Skin epidermis (tissue), 12 donors: ENCODE measurements at regions not wholly inside any gene's neighbourhood (a gene's known extent, or its start where the extent isn't known, plus 50 kb on each side); places are given as distances from the start of the nearest gene placed in this dataset.
"Not testable (repeated sequence)": the region's sequence is repeated elsewhere in the genome, so short reads cannot be mapped to it uniquely, and the experiment has no call there.

Experiments
- H3K27ac ChIP-seq, 21 experiments: fragments of 200-600 bp; sonication (generic) in 11 of 21; one replicate each; pipeline ENCODE4 v1.5.0; 2020; ENCODE audit warnings: mild to moderate bottlenecking in 3 of 21, inconsistent platforms in 2 of 21, moderate library complexity in 2 of 21
- H3K4me3 ChIP-seq, 7 experiments: fragments of 200-600 bp; sonication (generic) in 2 of 7; one replicate each; pipeline ENCODE4 v1.5.0; 2020; ENCODE audit warnings: inconsistent platforms in 2 of 7, mild to moderate bottlenecking in 2 of 7, moderate library complexity in 1 of 7

GRCh38 chr17:71527311-71527710 lies 593.5 kb upstream of the SOX9 start:
- no peak overlapping the region for H3K27ac ChIP-seq
- H3K4me3 ChIP-seq, result no peak overlapping the region

GRCh38 chr17:71528210-71528609 lies 592.6 kb upstream of the SOX9 start:
- H3K4me3 ChIP-seq, result no peak overlapping the region
- no peak overlapping the region for H3K27ac ChIP-seq

DNA sequence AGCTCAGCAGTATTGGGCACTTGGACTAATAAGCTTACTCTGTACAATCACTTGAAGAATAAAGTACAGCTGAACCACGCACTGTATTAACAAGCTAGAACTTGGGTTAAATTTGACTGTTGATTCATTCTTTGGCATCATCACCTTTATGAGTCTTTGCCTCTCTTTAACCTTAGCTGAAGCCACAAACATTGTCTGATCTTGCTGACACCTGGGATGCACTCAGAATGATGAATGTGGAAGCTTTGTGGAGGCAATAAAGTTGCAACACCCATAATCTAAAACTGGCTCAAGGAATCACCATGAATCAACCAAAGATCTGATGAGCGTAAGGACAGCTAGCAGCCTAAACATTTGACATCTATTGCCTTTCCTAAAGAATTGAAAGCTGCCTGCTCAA lies 590.6 kb upstream of the SOX9 start:
- Histone ChIP-seq H3K4me3 (no peak overlapping the region), H3K27ac (no peak overlapping the region)

DNA sequence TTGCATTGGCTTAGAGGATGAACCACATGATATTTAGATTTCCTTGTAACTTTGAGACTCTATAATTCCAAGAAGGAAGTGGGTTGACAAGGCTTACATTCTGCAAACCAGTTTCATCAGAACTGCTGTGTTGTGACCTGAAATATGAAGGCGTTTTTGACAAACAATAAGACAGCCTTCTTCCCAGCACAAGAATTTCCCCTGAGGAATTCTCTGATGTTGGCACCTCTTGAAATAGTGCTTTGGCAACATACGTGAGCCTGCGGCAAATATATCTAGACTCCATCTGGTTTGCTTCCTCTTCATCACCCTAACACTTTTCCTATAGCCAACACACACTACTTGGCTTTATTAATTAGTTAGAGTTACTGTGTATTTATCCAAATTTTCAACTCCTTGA lies 585.5 kb upstream of the SOX9 start:
- Histone ChIP-seq H3K4me3 (no peak overlapping the region), H3K27ac (no peak overlapping the region)

- no peak overlapping the region for H3K27ac ChIP-seq
- no peak overlapping the region for H3K4me3 ChIP-seq
Measured at GRCh38 chr17:71546419-71546818, 574.4 kb upstream of the SOX9 start.

GRCh38 chr17:71547904-71548303 lies 572.9 kb upstream of the SOX9 start:
- Histone ChIP-seq H3K4me3 (no peak overlapping the region), H3K27ac (no peak overlapping the region)

DNA sequence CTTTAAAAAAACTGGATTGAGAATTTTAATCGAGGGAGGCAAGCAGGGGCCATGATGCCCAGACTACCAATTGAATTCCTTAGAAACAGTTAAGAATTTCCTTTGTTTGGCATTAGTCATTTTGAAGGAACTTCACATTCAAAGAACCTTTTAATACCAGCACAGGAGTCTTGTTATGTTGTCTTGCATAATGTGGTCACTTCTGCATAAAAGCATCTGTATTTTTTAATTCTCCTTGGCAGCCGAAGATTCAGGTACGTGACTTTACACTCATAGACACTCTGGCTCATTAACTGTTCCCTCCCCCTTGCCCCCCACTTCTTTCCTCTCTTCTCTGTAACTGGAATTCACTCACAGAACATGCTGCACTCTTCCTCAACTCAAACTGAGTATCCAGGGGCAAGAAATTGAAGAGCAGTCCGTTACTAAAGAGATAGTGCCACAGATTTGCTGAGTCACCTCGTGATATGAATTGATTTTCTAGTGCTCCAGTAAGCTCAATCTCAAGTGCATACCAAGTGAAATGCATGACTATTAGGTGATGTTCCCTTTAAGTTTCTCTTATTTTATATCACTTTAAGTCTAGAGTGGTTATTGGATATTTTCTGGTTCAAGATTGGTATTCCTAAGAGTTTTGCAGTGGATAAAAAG lies 572.2 kb upstream of the SOX9 start:
- H3K27ac ChIP-seq, result no peak overlapping the region

DNA sequence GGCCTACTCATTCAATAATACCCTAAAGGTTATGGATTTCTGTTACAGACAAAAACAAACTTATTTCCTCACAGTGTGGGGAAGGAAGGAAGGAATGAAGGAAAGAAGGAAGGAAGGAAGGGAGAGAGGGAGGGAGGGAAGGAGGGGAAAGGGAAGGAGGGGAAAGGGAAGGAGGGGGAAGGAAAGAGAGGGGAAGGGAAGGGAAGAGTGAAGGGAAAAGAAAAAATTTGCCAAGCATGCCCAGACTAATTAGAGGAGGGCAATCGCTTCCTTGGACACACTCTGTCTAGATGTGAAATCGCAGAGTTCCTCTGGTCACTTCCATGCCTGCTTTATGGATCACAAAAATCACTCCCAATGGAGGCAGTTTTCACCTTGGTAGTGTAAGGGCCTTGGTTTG lies 570.1 kb upstream of the SOX9 start:
- no peak overlapping the region for H3K27ac ChIP-seq
- H3K4me3 ChIP-seq, result no peak overlapping the region

More for the DNA sequence above, 572.2 kb upstream of the SOX9 start:
- H3K4me3 ChIP-seq, result no peak overlapping the region

GRCh38 chr17:71553381-71553780 lies 567.4 kb upstream of the SOX9 start:
- Histone ChIP-seq H3K27ac (no peak overlapping the region), H3K4me3 (no peak overlapping the region)

DNA sequence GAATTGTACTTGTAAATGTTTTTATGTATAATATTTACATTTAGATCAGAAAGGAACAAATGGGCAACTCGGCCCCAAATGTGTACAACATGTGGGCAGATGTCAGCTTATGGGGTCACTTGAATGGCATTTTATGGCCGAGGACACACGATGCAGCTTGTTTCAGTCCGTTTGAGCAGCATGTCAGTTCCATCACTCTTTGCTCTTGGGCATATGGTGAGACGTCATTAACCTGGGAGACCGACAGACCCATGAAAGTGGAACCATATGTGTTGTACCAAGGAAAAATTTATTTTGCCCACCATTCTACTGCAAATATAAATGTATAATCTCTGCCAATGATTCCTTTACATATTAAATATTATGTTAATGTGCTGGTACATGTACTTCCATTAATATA lies 561.9 kb upstream of the SOX9 start:
- H3K27ac ChIP-seq, result no peak overlapping the region

GRCh38 chr17:71572343-71572742 lies 548.5 kb upstream of the SOX9 start:
- peak overlapping the region in 1 of 21 experiments; percentile 40 for H3K27ac ChIP-seq

More for the DNA sequence above, 561.9 kb upstream of the SOX9 start:
- H3K4me3 ChIP-seq, result no peak overlapping the region

DNA sequence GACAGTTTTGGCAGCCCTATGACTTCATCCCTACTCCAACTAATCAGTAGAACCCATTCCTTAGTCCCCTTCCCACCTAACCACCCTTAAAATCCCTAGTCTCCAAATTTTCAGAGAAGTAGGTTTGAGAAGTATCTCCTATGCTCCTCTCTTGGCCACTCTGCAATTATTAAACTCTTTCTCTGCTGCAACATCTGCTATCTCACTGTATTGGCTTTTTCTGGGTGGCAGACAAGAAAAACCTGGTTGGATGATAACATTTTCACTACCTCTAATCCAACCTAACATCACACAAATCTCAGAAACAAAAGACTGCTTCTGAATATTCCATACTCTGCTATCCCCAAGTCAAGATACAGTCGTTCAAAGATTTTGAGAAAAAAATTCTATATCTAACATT lies 542.4 kb upstream of the SOX9 start:
- Histone ChIP-seq H3K4me3 (no peak overlapping the region), H3K27ac (no peak overlapping the region)

More at GRCh38 chr17:71572343-71572742, 548.5 kb upstream of the SOX9 start:
- H3K4me3 ChIP-seq, result no peak overlapping the region

DNA sequence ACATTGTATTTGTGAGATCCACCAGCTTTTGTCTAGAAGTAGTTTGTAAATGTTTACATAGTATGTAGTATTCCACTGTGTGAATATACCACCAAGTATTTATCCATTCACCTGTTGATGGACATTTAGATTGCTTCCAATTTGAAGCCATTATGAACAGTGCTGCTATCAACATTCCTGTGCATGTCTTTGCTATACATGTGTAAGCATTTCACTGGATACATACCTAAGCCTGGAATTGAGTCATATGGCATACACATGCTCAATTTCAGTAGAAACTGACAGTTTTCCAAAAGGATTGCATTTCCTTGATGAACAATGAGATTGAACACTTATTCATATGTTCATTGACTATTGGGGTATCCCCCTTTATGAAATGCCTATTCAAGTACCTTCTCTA lies 540.6 kb upstream of the SOX9 start:
- no peak overlapping the region for H3K27ac ChIP-seq
- no peak overlapping the region for H3K4me3 ChIP-seq

DNA sequence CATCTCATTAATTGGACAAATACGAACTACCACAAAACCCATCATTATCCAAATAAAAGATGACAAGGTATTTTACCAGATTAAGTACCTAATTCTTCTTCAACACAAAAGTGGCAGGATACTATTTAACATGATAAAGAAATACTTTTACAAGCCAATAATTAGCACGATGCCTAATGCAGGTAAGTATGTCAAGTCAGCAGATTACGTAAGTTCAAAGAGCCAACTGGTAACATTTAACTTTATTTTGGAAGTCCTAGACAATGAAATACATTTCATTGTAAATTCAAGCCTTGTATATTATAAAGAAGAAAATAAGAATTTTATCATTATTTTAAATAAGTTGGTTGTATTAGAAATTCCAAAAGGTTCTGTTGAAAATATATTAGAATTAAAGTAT lies 535.3 kb upstream of the SOX9 start:
- Histone ChIP-seq H3K27ac (no peak overlapping the region), H3K4me3 (no peak overlapping the region)

DNA sequence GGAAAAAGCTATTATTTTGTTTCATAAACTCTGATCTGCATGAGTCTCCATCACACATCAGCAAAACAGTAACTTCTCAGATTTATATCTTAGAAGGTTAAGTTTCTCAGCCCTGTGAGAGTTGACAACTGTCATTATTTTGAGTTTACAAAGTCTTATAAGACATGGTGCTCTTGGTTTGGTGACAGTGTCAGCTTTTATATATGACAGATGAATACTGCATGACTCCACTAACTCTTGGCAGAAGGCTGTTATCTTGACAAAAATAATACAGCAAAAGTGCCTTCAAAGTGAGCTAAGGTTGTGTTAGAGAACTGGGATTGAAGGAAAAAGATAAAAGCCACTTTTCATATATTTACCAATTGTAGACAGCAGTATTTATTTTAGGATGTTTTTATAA lies 528.4 kb upstream of the SOX9 start:
- H3K27ac ChIP-seq, result no peak overlapping the region
- no peak overlapping the region for H3K4me3 ChIP-seq

DNA sequence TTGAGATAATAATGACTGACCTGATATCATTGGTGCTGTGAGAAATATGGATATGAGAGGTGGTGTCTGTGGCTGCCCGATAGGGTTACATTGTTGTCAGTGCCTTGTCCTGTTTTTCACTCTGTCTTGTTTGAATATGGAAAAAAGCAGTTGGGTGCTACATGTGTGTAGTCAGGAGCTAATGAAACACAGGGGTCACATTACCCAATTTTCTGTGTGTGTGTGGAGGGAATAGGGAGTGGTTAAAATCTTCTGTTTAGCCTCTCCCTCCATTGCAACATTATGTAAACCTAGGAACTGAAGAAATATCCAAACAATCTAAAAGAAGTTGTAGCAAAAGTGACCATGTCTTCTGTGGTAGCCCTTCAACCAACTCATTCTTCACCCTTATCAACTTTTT lies 527.7 kb upstream of the SOX9 start:
- no peak overlapping the region for H3K4me3 ChIP-seq

DNA sequence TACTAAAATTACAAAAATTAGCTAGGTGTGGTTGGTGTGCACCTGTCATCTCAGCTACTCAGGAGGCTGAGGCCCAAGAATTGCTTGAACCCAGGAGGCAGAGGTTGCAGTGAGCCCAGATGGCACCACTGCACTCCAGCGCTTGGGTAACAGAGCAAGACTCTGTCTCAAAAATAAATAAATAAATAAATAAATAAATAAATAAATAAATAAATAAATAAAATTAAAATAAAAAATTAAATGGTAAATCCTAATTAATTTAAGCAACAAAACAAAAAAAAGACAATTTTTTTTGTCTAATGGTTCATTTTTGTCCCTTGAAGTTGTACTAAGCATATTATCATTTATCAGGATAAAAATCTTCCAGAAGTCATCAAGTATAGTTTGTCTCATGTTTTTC lies 521.2 kb upstream of the SOX9 start:
- not testable (repeated sequence) for H3K27ac ChIP-seq, H3K4me3 ChIP-seq

More for the DNA sequence above, 527.7 kb upstream of the SOX9 start:
- no peak overlapping the region for H3K27ac ChIP-seq

DNA sequence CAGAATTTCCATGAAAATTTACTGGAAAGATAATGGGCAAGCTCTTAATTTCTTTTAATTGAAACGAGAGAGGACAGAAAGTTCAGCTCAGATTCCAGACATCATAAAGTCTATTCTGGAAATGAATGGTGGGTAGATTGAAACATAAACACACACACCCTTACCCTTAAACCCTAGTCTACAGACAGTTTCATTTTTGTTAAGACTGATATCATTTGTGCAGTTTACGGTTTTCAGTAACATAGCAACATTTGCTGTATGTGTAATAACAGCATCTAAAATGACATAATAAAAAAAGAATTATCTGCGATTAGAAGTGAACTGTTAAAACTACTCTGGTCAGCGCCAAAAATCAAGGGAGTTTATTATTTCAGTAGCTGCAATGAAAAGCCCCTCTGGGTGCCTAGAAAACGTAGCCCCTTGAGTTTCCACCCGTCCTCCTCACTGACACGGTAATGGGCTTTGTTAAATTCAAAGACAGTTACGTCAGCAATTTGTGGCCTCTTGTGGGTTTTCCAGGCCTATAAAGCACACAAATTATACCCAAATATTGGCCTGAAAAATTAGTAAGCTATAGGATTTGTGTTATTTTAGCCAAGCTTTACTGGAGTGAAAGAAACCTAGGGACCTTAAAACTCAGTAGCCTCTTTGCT lies 520.6 kb upstream of the SOX9 start:
- Histone ChIP-seq H3K27ac (no peak overlapping the region), H3K4me3 (no peak overlapping the region)

- Histone ChIP-seq H3K4me3 (no peak overlapping the region), H3K27ac (no peak overlapping the region)
Measured at GRCh38 chr17:71601894-71602504, 518.8 kb upstream of the SOX9 start.

DNA sequence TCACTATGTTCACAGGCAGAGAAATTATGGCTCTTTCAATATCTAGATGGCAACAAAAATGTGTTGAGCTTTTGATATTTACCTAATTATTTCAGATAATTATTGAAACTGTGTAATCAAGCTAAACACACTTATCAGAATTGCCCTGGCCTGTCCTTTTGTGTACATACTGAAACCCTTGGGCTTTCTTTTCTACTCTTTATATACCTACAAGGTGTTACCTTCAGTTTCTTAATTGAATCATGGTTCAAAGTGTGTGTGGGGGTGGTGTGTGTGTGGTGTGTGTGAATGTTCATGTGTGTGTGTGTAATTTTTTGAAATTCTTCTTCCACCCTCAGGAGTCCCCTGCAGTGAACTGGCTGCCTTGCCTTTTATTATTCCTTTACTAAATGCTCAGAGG lies 506.8 kb upstream of the SOX9 start:
- H3K4me3 ChIP-seq, result no peak overlapping the region

GRCh38 chr17:71615820-71616219 lies 505.0 kb upstream of the SOX9 start:
- no peak overlapping the region for H3K4me3 ChIP-seq
- H3K27ac ChIP-seq, result no peak overlapping the region

More for the DNA sequence above, 506.8 kb upstream of the SOX9 start:
- no peak overlapping the region for H3K27ac ChIP-seq
